Fibroblast of the aortic adventitia (primary cell): ENCODE measurements at regions not wholly inside any gene's neighbourhood (a gene's known extent, or its start where the extent isn't known, plus 50 kb on each side); places are given as distances from the start of the nearest gene placed in this dataset.

Experiments used
- DNase-seq: peaks from one replicate; pipeline ENCODE4 v3.0.0-alpha.2; 2010; ENCODE audit warnings: low read depth
- H3K4me3 ChIP-seq: 2 replicates; pipeline ENCODE4 v1.5.1; 2011; ENCODE audit warnings: low read depth, mild to moderate bottlenecking, control low read depth, low read length, moderate library complexity
- CTCF ChIP-seq: IDR thresholded peaks from 2 replicates; pipeline ENCODE4 v1.5.1; 2011; ENCODE audit warnings: mild to moderate bottlenecking, low read length, control low read depth, inconsistent platforms; ENCODE audit not compliant: insufficient read depth

GRCh38 chr14:95452893-95453712, 63.3 kb downstream of the SYNE3 start:
- TF ChIP-seq CTCF: no peak
- H3K4me3 ChIP-seq: no peak overlapping the region
- DNase-seq: peak; percentile 28

- H3K4me3 ChIP-seq: no peak overlapping the region
- no peak for DNase-seq
- TF ChIP-seq CTCF: peak; percentile 47
Observed at GRCh38 chr14:95452176-95452892, 64.1 kb downstream of the SYNE3 start.

GRCh38 chr14:95449131-95449530, 67.3 kb downstream of the SYNE3 start:
- H3K4me3 ChIP-seq: no peak overlapping the region
- no peak for TF ChIP-seq CTCF

GRCh38 chr14:95446470-95446869, 70.0 kb downstream of the SYNE3 start:
- TF ChIP-seq CTCF: no peak
- no peak overlapping the region for H3K4me3 ChIP-seq
- DNase-seq: no peak

More at GRCh38 chr14:95449131-95449530, 67.3 kb downstream of the SYNE3 start:
- DNase-seq: no peak

- no peak overlapping the region for H3K4me3 ChIP-seq
- TF ChIP-seq CTCF: no peak
- DNase-seq: no peak
Observed at GRCh38 chr14:95445676-95446075, 70.8 kb downstream of the SYNE3 start.

- no peak for TF ChIP-seq CTCF
- no peak overlapping the region for H3K4me3 ChIP-seq
- DNase-seq: no peak
Observed at GRCh38 chr14:95445161-95445560, 71.3 kb downstream of the SYNE3 start.
